Fibroblast of villous mesenchyme (primary cell): ENCODE measurements at regions not wholly inside any gene's neighbourhood (a gene's known extent, or its start where the extent isn't known, plus 50 kb on each side); places are given as distances from the start of the nearest gene placed in this dataset.

Source experiments
- DNase-seq: peaks from one replicate; pipeline ENCODE4 v3.0.0-alpha.2; 2010; ENCODE audit warnings: low read depth
- H3K4me3 ChIP-seq: 2 replicates; pipeline ENCODE4 v1.5.1; 2011; ENCODE audit warnings: low read depth, mild to moderate bottlenecking, low read length
- CTCF ChIP-seq: IDR thresholded peaks from 2 replicates; pipeline ENCODE4 v1.5.1; 2012; ENCODE audit warnings: low read depth, mild to moderate bottlenecking, low read length; ENCODE audit not compliant: insufficient read depth

- H3K4me3 ChIP-seq = no peak overlapping the region
- no peak for DNase-seq
- peak; percentile 61 for TF ChIP-seq CTCF
Measured at GRCh38 chr11:11155962-11156815, 196.9 kb downstream of the CSNK2A3 start.

- no peak overlapping the region for H3K4me3 ChIP-seq
- no peak for TF ChIP-seq CTCF
- no peak for DNase-seq
Measured at GRCh38 chr11:11152877-11153276, 200.2 kb downstream of the CSNK2A3 start.

- no peak for TF ChIP-seq CTCF
- no peak for DNase-seq
Measured at GRCh38 chr11:11149671-11150459, 203.2 kb downstream of the CSNK2A3 start.

GRCh38 chr11:11148596-11148995 is 204.5 kb downstream of the CSNK2A3 start:
- no peak for DNase-seq
- no peak overlapping the region for H3K4me3 ChIP-seq
- no peak for TF ChIP-seq CTCF

More at GRCh38 chr11:11149671-11150459, 203.2 kb downstream of the CSNK2A3 start:
- H3K4me3 ChIP-seq = no peak overlapping the region

GRCh38 chr11:11148104-11148509 is 204.9 kb downstream of the CSNK2A3 start:
- peak; percentile 61 for DNase-seq
- TF ChIP-seq CTCF = peak; percentile 31
- no peak overlapping the region for H3K4me3 ChIP-seq

- no peak for TF ChIP-seq CTCF
- H3K4me3 ChIP-seq = no peak overlapping the region
- no peak for DNase-seq
Measured at GRCh38 chr11:11146830-11147229, 206.2 kb downstream of the CSNK2A3 start.
